Skeletal muscle satellite cell (primary cell): ENCODE measurements at regions not wholly inside any gene's neighbourhood (a gene's known extent, or its start where the extent isn't known, plus 50 kb on each side); places are given as distances from the start of the nearest gene placed in this dataset.

Experiments used
- H3K27me3 ChIP-seq: 2 replicates; pipeline ENCODE4 v1.7.0; 2013; ENCODE audit warnings: low read length; ENCODE audit not compliant: control insufficient read depth, insufficient read depth
- H3K36me3 ChIP-seq: 2 replicates; pipeline ENCODE4 v1.7.0; 2013; ENCODE audit warnings: mild to moderate bottlenecking, control low read depth, low read length; ENCODE audit not compliant: insufficient read depth
- H3K4me1 ChIP-seq: 2 replicates; pipeline ENCODE4 v1.7.0; 2013; ENCODE audit warnings: low read length; ENCODE audit not compliant: control insufficient read depth, insufficient read depth
- H3K4me2 ChIP-seq: 2 replicates; pipeline ENCODE4 v1.7.0; 2013; ENCODE audit warnings: mild to moderate bottlenecking, low read length
- H3K4me3 ChIP-seq: 2 replicates; pipeline ENCODE4 v1.7.0; 2013; ENCODE audit warnings: low read length
- H3K9ac ChIP-seq: 2 replicates; pipeline ENCODE4 v1.7.0; 2013; ENCODE audit warnings: mild to moderate bottlenecking, low read depth, low read length, moderate library complexity
- H3K9me3 ChIP-seq: replicated peaks from 2 replicates; pipeline ENCODE4 v1.7.0; 2013; ENCODE audit warnings: mild to moderate bottlenecking, control low read depth, low read length

GRCh38 chr13:68522184-68522583, 1292.0 kb upstream of the PCDH9 start:
- no peaks in the 10 kb centered on the region for H3K27me3 ChIP-seq
- no peaks in the 10 kb centered on the region for H3K36me3 ChIP-seq
- no peaks in the 10 kb centered on the region for H3K4me1 ChIP-seq
- H3K9ac ChIP-seq: no peak overlapping the region
- H3K4me2 ChIP-seq: no peak overlapping the region
- H3K9me3 ChIP-seq: peaks cover under 1% of the 10 kb centered on the region
- H3K4me3 ChIP-seq: no peak overlapping the region

- H3K4me2 ChIP-seq: no peak overlapping the region
- H3K4me3 ChIP-seq: no peak overlapping the region
- H3K4me1 ChIP-seq: no peaks in the 10 kb centered on the region
- H3K36me3 ChIP-seq: no peaks in the 10 kb centered on the region
- H3K27me3 ChIP-seq: no peaks in the 10 kb centered on the region
- no peak overlapping the region for H3K9ac ChIP-seq
- H3K9me3 ChIP-seq: peaks cover 7% of the 10 kb centered on the region
Measured at GRCh38 chr13:68509734-68510621, 1279.8 kb upstream of the PCDH9 start.

GRCh38 chr13:68506888-68507551, 1276.9 kb upstream of the PCDH9 start:
- H3K4me3 ChIP-seq: no peak overlapping the region

GRCh38 chr13:68490594-68490993, 1260.5 kb upstream of the PCDH9 start:
- H3K4me2 ChIP-seq: no peak overlapping the region
- H3K4me1 ChIP-seq: no peaks in the 10 kb centered on the region
- no peaks in the 10 kb centered on the region for H3K27me3 ChIP-seq
- H3K9me3 ChIP-seq: no peaks in the 10 kb centered on the region
- H3K36me3 ChIP-seq: no peaks in the 10 kb centered on the region
- H3K4me3 ChIP-seq: no peak overlapping the region
- H3K9ac ChIP-seq: no peak overlapping the region

More at GRCh38 chr13:68506888-68507551, 1276.9 kb upstream of the PCDH9 start:
- peaks cover 4% of the 10 kb centered on the region for H3K9me3 ChIP-seq
- no peaks in the 10 kb centered on the region for H3K27me3 ChIP-seq
- H3K4me2 ChIP-seq: no peak overlapping the region
- no peaks in the 10 kb centered on the region for H3K36me3 ChIP-seq
- H3K9ac ChIP-seq: no peak overlapping the region
- H3K4me1 ChIP-seq: no peaks in the 10 kb centered on the region

- Histone ChIP-seq H3K9me3 (no peaks in the 10 kb centered on the region), H3K27me3 (no peaks in the 10 kb centered on the region), H3K4me3 (no peak overlapping the region), H3K4me1 (no peaks in the 10 kb centered on the region), H3K4me2 (no peak overlapping the region), H3K36me3 (no peaks in the 10 kb centered on the region), H3K9ac (no peak overlapping the region)
Measured at GRCh38 chr13:68481130-68481529, 1251.0 kb upstream of the PCDH9 start.

GRCh38 chr13:68473834-68474326, 1243.7 kb upstream of the PCDH9 start:
- H3K4me2 ChIP-seq: no peak overlapping the region
- no peaks in the 10 kb centered on the region for H3K4me1 ChIP-seq
- H3K36me3 ChIP-seq: no peaks in the 10 kb centered on the region
- no peaks in the 10 kb centered on the region for H3K9me3 ChIP-seq
- H3K4me3 ChIP-seq: no peak overlapping the region
- H3K27me3 ChIP-seq: no peaks in the 10 kb centered on the region
- H3K9ac ChIP-seq: no peak overlapping the region

GRCh38 chr13:68467160-68467559, 1237.0 kb upstream of the PCDH9 start:
- Histone ChIP-seq H3K4me3 (no peak overlapping the region), H3K36me3 (no peaks in the 10 kb centered on the region), H3K9ac (no peak overlapping the region)

GRCh38 chr13:68440874-68441273, 1210.7 kb upstream of the PCDH9 start:
- Histone ChIP-seq H3K9me3 (no peaks in the 10 kb centered on the region), H3K4me2 (no peak overlapping the region), H3K36me3 (no peaks in the 10 kb centered on the region), H3K9ac (no peak overlapping the region), H3K4me1 (no peaks in the 10 kb centered on the region), H3K4me3 (no peak overlapping the region), H3K27me3 (no peaks in the 10 kb centered on the region)

More at GRCh38 chr13:68467160-68467559, 1237.0 kb upstream of the PCDH9 start:
- peaks cover 5% of the 10 kb centered on the region for H3K9me3 ChIP-seq
- no peak overlapping the region for H3K4me2 ChIP-seq
- no peaks in the 10 kb centered on the region for H3K27me3 ChIP-seq
- H3K4me1 ChIP-seq: no peaks in the 10 kb centered on the region

- no peaks in the 10 kb centered on the region for H3K27me3 ChIP-seq
- no peaks in the 10 kb centered on the region for H3K4me1 ChIP-seq
- no peak overlapping the region for H3K4me3 ChIP-seq
- no peak overlapping the region for H3K4me2 ChIP-seq
- no peaks in the 10 kb centered on the region for H3K36me3 ChIP-seq
- no peak overlapping the region for H3K9ac ChIP-seq
- H3K9me3 ChIP-seq: no peaks in the 10 kb centered on the region
Measured at GRCh38 chr13:68439817-68440216, 1209.7 kb upstream of the PCDH9 start.

- Histone ChIP-seq H3K4me3 (no peak overlapping the region), H3K9me3 (no peaks in the 10 kb centered on the region), H3K9ac (no peak overlapping the region), H3K36me3 (no peaks in the 10 kb centered on the region), H3K4me1 (no peaks in the 10 kb centered on the region), H3K27me3 (no peaks in the 10 kb centered on the region), H3K4me2 (no peak overlapping the region)
Measured at GRCh38 chr13:68428292-68428691, 1198.2 kb upstream of the PCDH9 start.

- no peaks in the 10 kb centered on the region for H3K4me1 ChIP-seq
- no peak overlapping the region for H3K4me2 ChIP-seq
- H3K36me3 ChIP-seq: no peaks in the 10 kb centered on the region
- no peak overlapping the region for H3K9ac ChIP-seq
- no peaks in the 10 kb centered on the region for H3K27me3 ChIP-seq
- no peak overlapping the region for H3K4me3 ChIP-seq
- H3K9me3 ChIP-seq: no peaks in the 10 kb centered on the region
Measured at GRCh38 chr13:68417801-68418200, 1187.7 kb upstream of the PCDH9 start.
